H1 (cell line): ENCODE measurements at regions not wholly inside any gene's neighbourhood (a gene's known extent, or its start where the extent isn't known, plus 50 kb on each side); places are given as distances from the start of the nearest gene placed in this dataset.

Experiments
- CTCF ChIA-PET: fragments of 300-600 bp; sonication (Branson Sonifier 250); formaldehyde crosslinking; loops from one replicate; lab custom pipeline; 2021; ENCODE audit not compliant: partially characterized antibody; lab: Charles Lee
- POLR2A ChIA-PET: fragments of 300-600 bp; sonication (Branson Sonifier 250); formaldehyde crosslinking; loops from one replicate; lab custom pipeline; 2021; ENCODE audit warnings: inconsistent platforms; ENCODE audit not compliant: partially characterized antibody; lab: Charles Lee
- DNase-seq, 2 experiments: peaks; one replicate each; pipeline versions ENCODE4 v3.0.0 to v3.0.0-alpha.2; 2010 to 2022; ENCODE audit warnings: low spot score in 2 of 2, low read depth in 1 of 2, mixed read lengths in 1 of 2
- FAIRE-seq: peaks from 2 replicates; lab custom pipeline; 2011; peaks lifted over from hg19 to GRCh38; lab: Jason Lieb, UNC
- H2AFZ ChIP-seq: 2 replicates; pipeline ENCODE4 v1.8.1; 2012; ENCODE audit warnings: low read length, inconsistent platforms
- H2AK5ac ChIP-seq: 2 replicates; pipeline ENCODE4 v1.6.1; 2013; ENCODE audit warnings: low read depth, low read length
- H2BK120ac ChIP-seq: replicated peaks from 2 replicates; pipeline ENCODE3; 2013; ENCODE audit warnings: low read depth, low read length, inconsistent platforms
- H2BK12ac ChIP-seq: 2 replicates; pipeline ENCODE4 v1.6.1; 2013; ENCODE audit warnings: low read depth, low read length
- H2BK15ac ChIP-seq: 2 replicates; pipeline ENCODE4 v1.6.1; 2013; ENCODE audit warnings: low read length
- H2BK20ac ChIP-seq: 2 replicates; pipeline ENCODE4 v1.6.1; 2013; ENCODE audit warnings: low read length
- H2BK5ac ChIP-seq: 2 replicates; pipeline ENCODE4 v1.6.1; 2013; ENCODE audit warnings: low read depth, low read length
- H3K14ac ChIP-seq: 2 replicates; pipeline ENCODE4 v1.6.1; 2013; ENCODE audit warnings: inconsistent platforms; ENCODE audit not compliant: insufficient read length
- H3K18ac ChIP-seq: 2 replicates; pipeline ENCODE4 v1.6.1; 2013; ENCODE audit warnings: low read length; ENCODE audit errors: extremely low read depth
- H3K23ac ChIP-seq: 2 replicates; pipeline ENCODE4 v1.6.1; 2013; ENCODE audit warnings: inconsistent platforms; ENCODE audit not compliant: insufficient read length
- H3K23me2 ChIP-seq: 2 replicates; pipeline ENCODE4 v1.6.1; 2013; ENCODE audit warnings: low read depth, low read length
- H3K27ac ChIP-seq: 2 replicates; pipeline ENCODE4 v1.6.1; 2011; ENCODE audit warnings: low read depth, low read length, inconsistent platforms
- H3K27me3 ChIP-seq, 4 experiments: replicated peaks in 1 of 4; 1 replicate in 1 of 4; 2 replicates in 3 of 4; pipeline versions ENCODE4 v1.6.1 to v1.8.1; 2011 to 2013; ENCODE audit warnings: low read length in 3 of 4, mild to moderate bottlenecking in 3 of 4, inconsistent platforms in 2 of 4, mixed read lengths in 2 of 4, moderate library complexity in 1 of 4; ENCODE audit not compliant: control insufficient read depth in 3 of 4, insufficient read depth in 3 of 4; ENCODE audit errors: extremely low read depth in 1 of 4
- H3K36me3 ChIP-seq, 4 experiments: 2 replicates each; pipeline versions ENCODE4 v1.6.1 to v1.8.1; 2011 to 2013; ENCODE audit warnings: mild to moderate bottlenecking in 4 of 4, low read length in 3 of 4, moderate library complexity in 2 of 4, control low read depth in 1 of 4, inconsistent platforms in 1 of 4; ENCODE audit not compliant: insufficient read depth in 4 of 4, control insufficient read depth in 2 of 4
- H3K4ac ChIP-seq: replicated peaks from 2 replicates; pipeline ENCODE3; 2013; ENCODE audit warnings: low read length, low read depth, mixed read lengths, inconsistent platforms; ENCODE audit not compliant: insufficient read length
- H3K4me1 ChIP-seq, 4 experiments: replicated peaks in 1 of 4; 1 replicate in 1 of 4; 2 replicates in 3 of 4; pipeline versions ENCODE4 v1.6.1 to v1.8.1; 2011 to 2013; ENCODE audit warnings: low read length in 3 of 4, inconsistent platforms in 2 of 4, mixed read lengths in 1 of 4; ENCODE audit not compliant: insufficient read depth in 4 of 4, control insufficient read depth in 3 of 4
- H3K4me2 ChIP-seq, 2 experiments: 2 replicates each; pipeline versions ENCODE4 v1.6.1 to v1.8.1; 2011 to 2013; ENCODE audit warnings: low read depth in 2 of 2, low read length in 2 of 2, control low read depth in 1 of 2, inconsistent platforms in 1 of 2, mild to moderate bottlenecking in 1 of 2; ENCODE audit not compliant: insufficient read depth in 1 of 2
- H3K4me3 ChIP-seq, 4 experiments: fragments of 200-600, 300-600 bp in 1 of 4; sonication (generic), shearing (Covaris generic), sonication (Bioruptor Twin) in 1 of 4; 2 replicates each; pipeline versions ENCODE4 v1.5.1 to v1.8.1; 2011 to 2016; ENCODE audit warnings: low read length in 4 of 4, low read depth in 3 of 4, control low read depth in 2 of 4, inconsistent platforms in 2 of 4, mild to moderate bottlenecking in 2 of 4, mixed read lengths in 1 of 4, moderate library complexity in 1 of 4; ENCODE audit not compliant: insufficient read depth in 2 of 4; ENCODE audit errors: extremely low read depth in 1 of 4
- H3K56ac ChIP-seq: replicated peaks from 2 replicates; pipeline ENCODE3; 2013; ENCODE audit warnings: low read depth, mild to moderate bottlenecking, mixed read lengths, low read length, inconsistent platforms; ENCODE audit not compliant: insufficient read length
- H3K79me1 ChIP-seq: 2 replicates; pipeline ENCODE4 v1.6.1; 2013; ENCODE audit warnings: low read depth, low read length, control low read depth
- H3K79me2 ChIP-seq, 2 experiments: 2 replicates each; pipeline versions ENCODE4 v1.6.1 to v1.8.1; 2012 to 2013; ENCODE audit warnings: low read length in 2 of 2, mild to moderate bottlenecking in 2 of 2, inconsistent platforms in 1 of 2; ENCODE audit not compliant: insufficient read depth in 2 of 2, control insufficient read depth in 1 of 2
- H3K9ac ChIP-seq, 4 experiments: replicated peaks in 1 of 4; 1 replicate in 1 of 4; 2 replicates in 3 of 4; pipeline versions ENCODE4 v1.6.1 to v1.8.1; 2011 to 2013; ENCODE audit warnings: low read depth in 3 of 4, low read length in 3 of 4, control low read depth in 2 of 4, mild to moderate bottlenecking in 2 of 4, moderate library complexity in 2 of 4, inconsistent platforms in 1 of 4; ENCODE audit errors: extremely low read depth in 1 of 4
- H3K9me3 ChIP-seq, 2 experiments: 2 replicates each; pipeline versions ENCODE4 v1.6.1 to v1.8.1; 2012 to 2013; ENCODE audit warnings: mild to moderate bottlenecking in 2 of 2, moderate library complexity in 2 of 2, control low read depth in 1 of 2, inconsistent platforms in 1 of 2, low read depth in 1 of 2, low read length in 1 of 2, mixed read lengths in 1 of 2; ENCODE audit not compliant: insufficient read depth in 2 of 2
- H4K20me1 ChIP-seq, 2 experiments: replicated peaks in 1 of 2; 2 replicates each; pipeline versions ENCODE3 to v1.8.1; 2011 to 2013; ENCODE audit warnings: inconsistent platforms in 2 of 2, low read length in 2 of 2, mild to moderate bottlenecking in 1 of 2; ENCODE audit not compliant: insufficient read depth in 2 of 2, control insufficient read depth in 1 of 2
- H4K5ac ChIP-seq: 2 replicates; pipeline ENCODE4 v1.6.1; 2013; ENCODE audit warnings: low read length, low read depth, mixed read lengths, inconsistent platforms; ENCODE audit not compliant: insufficient read length
- H4K8ac ChIP-seq: 2 replicates; pipeline ENCODE4 v1.8.0; 2013; ENCODE audit warnings: mild to moderate bottlenecking, moderate library complexity, low read length, inconsistent platforms; ENCODE audit not compliant: insufficient read depth; ENCODE audit errors: extremely low read depth
- H4K91ac ChIP-seq: replicated peaks from 2 replicates; pipeline ENCODE3; 2013; ENCODE audit warnings: low read length, mixed read lengths, inconsistent platforms; ENCODE audit not compliant: insufficient read length
- BACH1 ChIP-seq: IDR thresholded peaks from 2 replicates; pipeline ENCODE4 v1.6.1; 2012; ENCODE audit warnings: low read length, improper control_type of control experiment
- CEBPB ChIP-seq: IDR thresholded peaks from 2 replicates; pipeline ENCODE4 v1.6.1; 2012; ENCODE audit warnings: low read depth, low read length
- CTBP2 ChIP-seq: IDR thresholded peaks from 2 replicates; pipeline ENCODE4 v1.7.0; 2011; ENCODE audit warnings: borderline replicate concordance, mild to moderate bottlenecking, moderate library complexity, mixed read lengths, low read length; ENCODE audit not compliant: insufficient read depth, insufficient read length
- EP300 ChIP-seq, 2 experiments: IDR thresholded peaks; 1 replicate in 1 of 2; 2 replicates in 1 of 2; pipeline ENCODE4 v1.6.1; 2011 to 2012; ENCODE audit warnings: low read depth in 2 of 2, low read length in 2 of 2, mild to moderate bottlenecking in 2 of 2, borderline replicate concordance in 1 of 2, inconsistent platforms in 1 of 2, moderate library complexity in 1 of 2
- SRF ChIP-seq: IDR thresholded peaks from 2 replicates; pipeline ENCODE4 v1.6.1; 2011; ENCODE audit warnings: mild to moderate bottlenecking, low read depth, low read length, moderate library complexity
- WGBS, 2 experiments: shearing (Covaris generic) in 1 of 2; methylation state at CpG; one replicate each; pipeline versions ENCODE4 v1.1.6 to v1.1.7; 2013 to 2015; ENCODE audit warnings: low lambda C conversion rate in 2 of 2, mixed read lengths in 2 of 2, inconsistent platforms in 1 of 2, low coverage in 1 of 2, missing lambda C conversion rate in 1 of 2; ENCODE audit not compliant: insufficient replicate concordance in 2 of 2, insufficient coverage in 1 of 2, insufficient read length in 1 of 2; ENCODE audit errors: extremely low coverage in 1 of 2, missing lambda C conversion rate in 1 of 2; 5-methylcytosine and 5-hydroxymethylcytosine counted together
- TF ChIP-seq, protein P1 (sequence below): IDR thresholded peaks from 2 replicates; pipeline ENCODE4 v1.6.1; 2011; ENCODE audit warnings: low read depth, mild to moderate bottlenecking, low read length; ENCODE audit not compliant: insufficient read depth

DNA sequence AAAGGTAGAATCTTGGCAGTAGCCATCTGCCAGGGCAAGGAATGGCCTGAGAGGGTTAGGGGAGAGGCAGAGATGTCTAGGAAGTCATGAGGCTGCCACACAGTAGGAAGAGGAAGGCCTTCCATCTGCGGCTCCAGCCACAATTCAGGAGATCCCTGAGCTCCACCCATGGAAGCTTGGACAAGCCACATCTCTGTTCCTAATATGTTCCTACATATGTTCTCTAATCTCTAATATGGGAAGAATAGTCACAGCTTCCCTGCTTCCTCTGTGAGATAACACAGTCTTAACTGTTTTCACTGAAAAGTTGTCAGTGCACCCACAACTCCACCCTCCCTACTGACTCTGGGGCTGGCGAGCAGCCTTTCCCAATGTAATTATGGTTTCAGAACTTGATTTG is 109.5 kb downstream of the CDC7 start:
- 94% methylated on average over 2 of the region's 2 CpGs; no CpG with 5 or more reads in 1 of the 2 experiments for WGBS, 2 experiments
- CTCF ChIA-PET = interaction anchor here (1.0 to 2.0 kb wide), 4 partner anchors 9 to 189 kb away, joined by 3 to 6 read pairs (median 4); no protein-coding TSS in a partner anchor

More for the DNA sequence above, 109.5 kb downstream of the CDC7 start:
- Histone ChIP-seq H3K27me3 (no peaks in the 10 kb centered on the region), H3K9me3 (no peaks in the 10 kb centered on the region), H3K14ac (peak overlapping the region; percentile 38), H4K8ac (peak overlapping the region; percentile 12), H3K23ac (no peak overlapping the region), H4K5ac (no peak overlapping the region), H3K79me1 (no peaks in the 10 kb centered on the region), H2BK5ac (no peak overlapping the region), H3K4ac (peak overlapping the region; percentile 59), H3K18ac (no peak overlapping the region), H2BK120ac (peak overlapping the region; percentile 23), H3K23me2 (no peaks in the 10 kb centered on the region), H3K4me1 (peaks cover 1 to 7% (median 4%) of the 10 kb centered on the region in 4 experiments; a peak in 5 of 7 replicates), H3K36me3 (no peaks in the 10 kb centered on the region; a peak in 1 of 8 replicates), H3K79me2 (no peaks in the 10 kb centered on the region), H3K9ac (no peak overlapping the region), H2AFZ (no peak overlapping the region), H2BK20ac (no peak overlapping the region), H3K27ac (no peak overlapping the region), H3K56ac (no peak overlapping the region), H2BK12ac (no peak overlapping the region), H2BK15ac (no peak overlapping the region), H4K20me1 (no peaks in the 10 kb centered on the region), H2AK5ac (no peak overlapping the region), H3K4me2 (no peak overlapping the region), H3K4me3 (no peak overlapping the region), H4K91ac (peak overlapping the region; percentile 59)
- POLR2A ChIA-PET = no interaction called here
- TF ChIP-seq SRF (no peak), BACH1 (no peak), CTBP2 (no peak), EP300 (IDR thresholded peaks at IDR 0.05; ENCODE audit: borderline replicate concordance in 1 of 2, low read depth in 2 of 2, low read length in 2 of 2) (no peak), CEBPB (no peak)
- TF ChIP-seq, protein P1, sequence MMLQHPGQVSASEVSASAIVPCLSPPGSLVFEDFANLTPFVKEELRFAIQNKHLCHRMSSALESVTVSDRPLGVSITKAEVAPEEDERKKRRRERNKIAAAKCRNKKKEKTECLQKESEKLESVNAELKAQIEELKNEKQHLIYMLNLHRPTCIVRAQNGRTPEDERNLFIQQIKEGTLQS = no peak
- FAIRE-seq = no peak
- DNase-seq = no peak
